ENCODE measurements at regions not wholly inside any gene's neighbourhood (a gene's known extent, or its start where the extent isn't known, plus 50 kb on each side); places are given as distances from the start of the nearest gene placed in this dataset.

- DNase-seq (no peak), ATAC-seq (ENCODE audit: low read depth) (no peak)
- Histone ChIP-seq H2BK15ac (ENCODE audit: low read depth, low read length) (no peak overlapping the region), H3K23ac (ENCODE audit: low read depth, low read length) (no peak overlapping the region), H2BK5ac (ENCODE audit: low read depth, low read length, poor library complexity, severe bottlenecking) (no peak overlapping the region), H3K9ac (ENCODE audit: low read depth, low read length) (no peak overlapping the region), H2BK20ac (ENCODE audit: low read depth, low read length) (no peak overlapping the region), H3K79me1 (ENCODE audit: low read depth in 1 of 2, low read length in 2 of 2) (no peaks in the 10 kb centered on the region), H3K4ac (ENCODE audit: low read depth, low read length) (no peak overlapping the region), H3K14ac (replicated peaks; ENCODE audit: low read depth, low read length) (no peak overlapping the region), H4K20me1 (ENCODE audit: insufficient read depth, low read length) (no peaks in the 10 kb centered on the region), H3K9me3 (ENCODE audit: control insufficient read depth, insufficient read depth, low read length) (no peaks in the 10 kb centered on the region), H3K4me3 (ENCODE audit: insufficient read depth, low read depth, low read length) (no peak overlapping the region), H4K91ac (ENCODE audit: insufficient read depth, low read depth, low read length) (no peak overlapping the region), H3K56ac (ENCODE audit: extremely low read depth, insufficient read depth, low read length) (no peak overlapping the region), H3K4me1 (ENCODE audit: control insufficient read depth, insufficient read depth, low read length) (no peaks in the 10 kb centered on the region), H3K27ac (ENCODE audit: insufficient read depth, low read length) (no peak overlapping the region), H2AK5ac (ENCODE audit: low read depth, low read length) (no peak overlapping the region), H3K36me3 (ENCODE audit: control insufficient read depth, insufficient read depth, low read length) (no peaks in the 10 kb centered on the region), H4K5ac (ENCODE audit: low read depth, low read length) (no peak overlapping the region), H2AFZ (replicated peaks; ENCODE audit: low read length, poor library complexity) (no peak overlapping the region), H2BK120ac (ENCODE audit: low read depth, low read length) (no peak overlapping the region), H3K4me2 (ENCODE audit: low read depth, low read length) (no peak overlapping the region), H3K18ac (ENCODE audit: low read depth, low read length) (no peak overlapping the region), H3K9me1 (ENCODE audit: insufficient read depth, low read length) (no peaks in the 10 kb centered on the region), H4K8ac (ENCODE audit: low read depth in 2 of 2, low read length in 2 of 2) (no peak overlapping the region), H2AK9ac (replicated peaks; ENCODE audit: low read depth, low read length, poor library complexity) (no peak overlapping the region), H3K27me3 (ENCODE audit: control insufficient read depth, insufficient read depth, low read length) (no peaks in the 10 kb centered on the region)
- ChIA-PET POLR2A (ENCODE audit: unreplicated experiment) (no interaction called here), CTCF (interaction anchor here (0.8 kb wide), 1 partner anchor 21 kb away, joined by 4 read pairs; no protein-coding TSS in a partner anchor)
- intact Hi-C loops (cut with micrococcal nuclease) = no loop called here
- no CpG with 5 or more reads among the region's 1 CpG for WGBS, 2 experiments (ENCODE audit: extremely low coverage in 2 of 2, insufficient read length in 1 of 2)
- no TSS peak for BruUV-seq (replicated peaks)
- in situ Hi-C loops (cut with MboI; ENCODE audit: low sequenced_read_pairs) = no loop called here
- dilution Hi-C loops (cut with HindIII; ENCODE audit: low sequenced_read_pairs, unreplicated experiment) = no loop called here
- no peak for TF ChIP-seq BHLHE40 (IDR thresholded peaks at IDR 0.05; ENCODE audit: low read depth, low read length)
- TF ChIP-seq RCOR1 (IDR thresholded peaks at IDR 0.05; ENCODE audit: insufficient replicate concordance, low read length) = no peak
- no peak for TF ChIP-seq NFE2L2 (IDR thresholded peaks at IDR 0.05; ENCODE audit: low read depth, low read length)
- TF ChIP-seq SMC3 (IDR thresholded peaks at IDR 0.05; ENCODE audit: low read depth, low read length) = no peak
- no peak for TF ChIP-seq MAZ (IDR thresholded peaks at IDR 0.05; ENCODE audit: borderline replicate concordance, low read depth, low read length)
- no peak for TF ChIP-seq RAD21 (IDR thresholded peaks at IDR 0.05; ENCODE audit: low read length)
- TF ChIP-seq MAFK (IDR thresholded peaks at IDR 0.05; ENCODE audit: low read depth, low read length) = no peak
- TF ChIP-seq CEBPB (IDR thresholded peaks at IDR 0.05; ENCODE audit: low read depth, low read length) = no peak
- no peak for TF ChIP-seq USF2 (IDR thresholded peaks at IDR 0.05; ENCODE audit: low read depth, low read length)
- TF ChIP-seq CHD1 (IDR thresholded peaks at IDR 0.05; ENCODE audit: low read depth, low read length) = no peak
- no peak for TF ChIP-seq FOS (IDR thresholded peaks at IDR 0.05; ENCODE audit: low read depth, low read length)
- no peak for TF ChIP-seq MXI1 (IDR thresholded peaks at IDR 0.05; ENCODE audit: borderline replicate concordance, low read depth, low read length)
Observed at GRCh38 chr5:122237906-122238305, 74.1 kb upstream of the SNCAIP start.

Measured in IMR-90 (cell line).